RWPE2 (cell line): ENCODE measurements at regions not wholly inside any gene's neighbourhood (a gene's known extent, or its start where the extent isn't known, plus 50 kb on each side); places are given as distances from the start of the nearest gene placed in this dataset.

Source experiments
- ATAC-seq: fragments of 200-7000 bp; cut with Tn5 transposase; 3 replicates; pipeline ENCODE4 v1.9.1; 2021; ENCODE audit warnings: low read depth
- DNase-seq: peaks from one replicate; pipeline ENCODE4 v3.0.0-alpha.2; 2020; ENCODE audit warnings: low spot score
- H3K27ac ChIP-seq: fragments of 450-650 bp; 2 replicates; pipeline ENCODE4 v1.5.1; 2017; ENCODE audit warnings: mild to moderate bottlenecking; ENCODE audit not compliant: poor library complexity, severe bottlenecking
- H3K27me3 ChIP-seq: fragments of 250-450 bp; sonication (Bioruptor Pico); 2 replicates; pipeline ENCODE4 v1.5.1; 2021; ENCODE audit warnings: mild to moderate bottlenecking, moderate library complexity; ENCODE audit not compliant: insufficient read depth, poor library complexity, severe bottlenecking
- H3K36me3 ChIP-seq: fragments of 250-450 bp; sonication (Bioruptor Pico); 2 replicates; pipeline ENCODE4 v1.5.1; 2020; ENCODE audit warnings: low read depth, mild to moderate bottlenecking, moderate library complexity
- H3K4me1 ChIP-seq: fragments of 250-450 bp; sonication (Bioruptor Pico); 2 replicates; pipeline ENCODE4 v1.5.1; 2021; ENCODE audit warnings: mild to moderate bottlenecking, moderate library complexity; ENCODE audit not compliant: insufficient read depth, poor library complexity, severe bottlenecking
- H3K4me3 ChIP-seq: fragments of 250-450 bp; sonication (Bioruptor Pico); 2 replicates; pipeline ENCODE4 v1.5.1; 2021; ENCODE audit warnings: mild to moderate bottlenecking, moderate library complexity; ENCODE audit not compliant: severe bottlenecking
- H3K9me3 ChIP-seq: fragments of 250-450 bp; sonication (Bioruptor Pico); 2 replicates; pipeline ENCODE4 v1.5.1; 2021; ENCODE audit warnings: mild to moderate bottlenecking, moderate library complexity; ENCODE audit not compliant: severe bottlenecking
- TF ChIP-seq, protein P1 (sequence below): fragments of 450-650 bp; IDR thresholded peaks from one replicate; pipeline ENCODE4 v1.5.1; 2017; ENCODE audit warnings: mild to moderate bottlenecking, moderate library complexity; ENCODE audit not compliant: poor library complexity, severe bottlenecking

DNA sequence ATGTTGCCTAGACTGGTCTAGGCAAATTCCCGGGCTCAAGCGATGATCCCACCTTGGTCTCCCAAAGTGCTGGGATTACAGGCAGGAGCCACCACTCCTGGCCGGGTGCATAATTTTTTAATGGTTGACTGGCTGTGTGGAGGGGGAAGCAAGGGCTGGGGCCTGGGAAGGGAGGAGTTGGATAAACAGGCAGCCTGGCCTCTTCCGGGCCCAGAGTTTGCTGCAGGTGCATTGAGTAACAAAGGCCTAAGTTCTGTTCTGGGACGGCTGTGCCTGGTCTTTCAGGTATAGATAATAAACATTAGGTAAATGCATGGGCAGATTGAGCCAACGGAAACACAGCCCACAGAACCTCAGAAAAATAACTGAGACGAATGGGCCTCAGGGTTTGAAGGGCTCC lies 191.3 kb upstream of the TBX3 start:
- no peak overlapping the region for H3K4me3 ChIP-seq
- H3K27ac ChIP-seq, result no peak overlapping the region
- TF ChIP-seq, protein P1, sequence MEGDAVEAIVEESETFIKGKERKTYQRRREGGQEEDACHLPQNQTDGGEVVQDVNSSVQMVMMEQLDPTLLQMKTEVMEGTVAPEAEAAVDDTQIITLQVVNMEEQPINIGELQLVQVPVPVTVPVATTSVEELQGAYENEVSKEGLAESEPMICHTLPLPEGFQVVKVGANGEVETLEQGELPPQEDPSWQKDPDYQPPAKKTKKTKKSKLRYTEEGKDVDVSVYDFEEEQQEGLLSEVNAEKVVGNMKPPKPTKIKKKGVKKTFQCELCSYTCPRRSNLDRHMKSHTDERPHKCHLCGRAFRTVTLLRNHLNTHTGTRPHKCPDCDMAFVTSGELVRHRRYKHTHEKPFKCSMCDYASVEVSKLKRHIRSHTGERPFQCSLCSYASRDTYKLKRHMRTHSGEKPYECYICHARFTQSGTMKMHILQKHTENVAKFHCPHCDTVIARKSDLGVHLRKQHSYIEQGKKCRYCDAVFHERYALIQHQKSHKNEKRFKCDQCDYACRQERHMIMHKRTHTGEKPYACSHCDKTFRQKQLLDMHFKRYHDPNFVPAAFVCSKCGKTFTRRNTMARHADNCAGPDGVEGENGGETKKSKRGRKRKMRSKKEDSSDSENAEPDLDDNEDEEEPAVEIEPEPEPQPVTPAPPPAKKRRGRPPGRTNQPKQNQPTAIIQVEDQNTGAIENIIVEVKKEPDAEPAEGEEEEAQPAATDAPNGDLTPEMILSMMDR, result no peak
- no peaks in the 10 kb centered on the region for H3K27me3 ChIP-seq
- no peaks in the 10 kb centered on the region for H3K4me1 ChIP-seq
- DNase-seq, result no peak
- no peak for ATAC-seq
- no peaks in the 10 kb centered on the region for H3K9me3 ChIP-seq
- no peaks in the 10 kb centered on the region for H3K36me3 ChIP-seq

DNA sequence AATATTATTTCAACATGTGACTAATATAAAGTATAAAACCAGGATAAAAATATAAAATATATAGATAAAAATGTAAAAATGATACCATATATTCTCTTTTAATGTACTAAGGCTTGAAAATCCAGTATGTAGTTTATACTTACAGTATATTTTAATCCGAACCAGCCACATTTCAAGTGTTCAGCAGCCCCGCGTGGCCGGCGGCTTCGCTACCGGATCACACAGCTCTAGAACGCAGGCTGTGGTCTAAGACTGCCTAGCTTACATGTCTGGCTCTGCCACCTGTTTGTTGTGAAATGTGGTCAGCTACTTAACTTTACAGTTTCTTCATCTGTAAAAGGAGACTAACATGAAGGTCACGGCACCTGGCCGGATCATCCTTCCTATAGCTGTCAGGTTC lies 189.7 kb upstream of the TBX3 start:
- DNase-seq, result no peak
- TF ChIP-seq, protein P1, result no peak
- Histone ChIP-seq H3K4me3 (no peak overlapping the region), H3K27ac (no peak overlapping the region), H3K4me1 (no peaks in the 10 kb centered on the region), H3K27me3 (no peaks in the 10 kb centered on the region), H3K36me3 (no peaks in the 10 kb centered on the region), H3K9me3 (no peaks in the 10 kb centered on the region)
- ATAC-seq, result no peak

DNA sequence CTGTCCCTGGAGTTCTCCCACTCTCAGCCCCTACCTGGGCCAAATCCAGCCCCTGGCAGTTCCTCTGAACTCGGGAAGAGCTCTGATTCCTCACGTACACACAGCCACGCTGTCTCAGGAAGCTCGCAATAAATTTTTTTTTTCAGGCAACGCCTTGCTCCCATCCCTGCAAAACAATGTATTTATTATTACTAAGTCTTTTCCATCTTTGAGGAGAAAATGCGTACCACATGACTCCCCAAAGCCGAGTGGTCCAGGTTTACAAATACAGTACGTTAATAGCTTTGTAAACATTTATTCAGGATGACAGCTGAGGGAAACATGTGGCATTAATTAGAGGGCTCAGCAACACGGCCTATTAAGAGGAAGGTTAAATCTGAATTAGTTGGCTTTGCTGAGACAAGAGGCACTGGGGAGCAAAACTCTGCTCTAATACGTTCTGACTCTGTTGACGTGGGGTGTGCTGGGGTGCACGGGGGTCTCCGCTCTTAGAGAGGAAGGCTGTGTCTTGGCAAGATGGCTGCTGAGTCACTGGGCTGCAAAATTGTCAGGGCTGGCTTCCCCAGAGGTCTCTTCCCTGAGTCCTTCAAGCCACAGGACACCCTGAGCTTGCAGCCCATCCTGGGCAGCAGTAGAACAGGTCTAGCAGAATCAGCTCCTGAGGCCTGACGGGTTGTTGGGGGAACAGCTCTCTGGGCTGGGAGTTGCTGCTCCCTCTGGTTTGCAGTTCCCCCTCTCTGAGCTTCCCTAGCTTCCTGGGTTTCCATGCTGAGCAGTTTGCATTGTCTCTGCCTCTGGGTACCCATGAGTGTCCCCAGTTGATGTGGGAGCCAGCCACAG lies 185.2 kb upstream of the TBX3 start:
- TF ChIP-seq, protein P1, result no peak
- H3K36me3 ChIP-seq, result no peaks in the 10 kb centered on the region
- no peak for DNase-seq
- H3K9me3 ChIP-seq, result no peaks in the 10 kb centered on the region
- H3K4me1 ChIP-seq, result no peaks in the 10 kb centered on the region
- no peak; the same call in 2 of the 3 replicates for ATAC-seq
- H3K27me3 ChIP-seq, result no peaks in the 10 kb centered on the region
- H3K4me3 ChIP-seq, result no peak overlapping the region
- H3K27ac ChIP-seq, result no peak overlapping the region

DNA sequence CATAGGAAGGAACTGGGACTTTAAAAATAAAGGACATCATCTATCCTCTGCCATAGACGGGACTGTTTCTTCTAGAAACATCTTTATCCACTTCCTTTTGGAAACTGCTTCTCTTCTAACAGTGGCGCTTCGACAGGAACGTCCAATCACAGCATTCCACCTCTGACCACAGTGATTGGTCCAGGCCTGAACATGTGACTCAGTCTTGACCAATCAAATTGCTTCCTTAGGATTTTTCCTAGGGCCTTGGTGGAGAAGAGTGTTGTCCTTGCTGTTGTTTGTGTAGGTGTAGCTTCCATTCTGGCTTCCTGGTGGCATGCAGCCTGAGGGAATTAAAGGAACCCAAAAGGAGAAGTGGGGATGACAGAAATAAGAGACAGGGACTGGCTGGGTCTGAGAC lies 182.4 kb upstream of the TBX3 start:
- Histone ChIP-seq H3K4me3 (no peak overlapping the region), H3K27ac (no peak overlapping the region), H3K27me3 (no peaks in the 10 kb centered on the region), H3K9me3 (no peaks in the 10 kb centered on the region), H3K36me3 (no peaks in the 10 kb centered on the region), H3K4me1 (no peaks in the 10 kb centered on the region)
- ATAC-seq (no peak), DNase-seq (no peak)
- TF ChIP-seq, protein P1, result no peak
